Choroid plexus epithelial cell (primary cell): ENCODE measurements at regions not wholly inside any gene's neighbourhood (a gene's known extent, or its start where the extent isn't known, plus 50 kb on each side); places are given as distances from the start of the nearest gene placed in this dataset.
"Not testable (repeated sequence)": the region's sequence is repeated elsewhere in the genome, so short reads cannot be mapped to it uniquely, and the experiment has no call there.

ENCODE experiments used
- DNase-seq: peaks from one replicate; pipeline ENCODE4 v3.0.0-alpha.2; 2010; ENCODE audit warnings: low read depth
- H3K4me3 ChIP-seq: 2 replicates; pipeline ENCODE4 v1.5.1; 2011; ENCODE audit warnings: low read depth, mild to moderate bottlenecking, control low read depth, low read length, moderate library complexity
- CTCF ChIP-seq: conservative IDR thresholded peaks from 2 replicates; pipeline ENCODE4 v1.5.1; 2011; ENCODE audit warnings: low read depth, mild to moderate bottlenecking, control low read depth, inconsistent platforms, low read length, moderate library complexity

GRCh38 chr12:124150168-124150567 is 144.7 kb upstream of the RFLNA start:
- TF ChIP-seq CTCF: no peak
- no peak overlapping the region for H3K4me3 ChIP-seq
- no peak for DNase-seq

DNA sequence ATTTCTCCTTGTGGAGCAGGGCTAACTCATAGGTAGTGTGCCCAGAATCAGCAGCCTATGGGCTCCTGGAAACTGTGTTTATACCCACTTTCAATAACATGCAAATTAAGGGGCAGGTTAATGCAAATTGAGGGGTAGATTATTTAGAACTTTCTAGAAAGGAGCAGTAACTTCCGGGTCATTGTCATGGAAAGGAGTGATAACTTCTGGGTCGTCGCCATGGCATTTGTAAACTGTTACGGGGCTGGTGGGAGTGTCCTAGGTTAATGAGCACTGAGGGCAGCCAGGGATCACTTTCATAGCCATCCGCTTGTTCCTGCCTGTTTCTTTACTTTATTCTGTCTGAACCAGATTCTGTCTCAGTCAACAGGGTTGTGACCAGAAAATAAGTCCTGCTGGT is 143.3 kb upstream of the RFLNA start:
- no peak for DNase-seq
- no peak overlapping the region for H3K4me3 ChIP-seq
- no peak for TF ChIP-seq CTCF

- H3K4me3 ChIP-seq: no peak overlapping the region
- DNase-seq: no peak
- TF ChIP-seq CTCF: no peak
These were observed 142.2 kb upstream of the RFLNA start for GRCh38 chr12:124152731-124153130.

DNA sequence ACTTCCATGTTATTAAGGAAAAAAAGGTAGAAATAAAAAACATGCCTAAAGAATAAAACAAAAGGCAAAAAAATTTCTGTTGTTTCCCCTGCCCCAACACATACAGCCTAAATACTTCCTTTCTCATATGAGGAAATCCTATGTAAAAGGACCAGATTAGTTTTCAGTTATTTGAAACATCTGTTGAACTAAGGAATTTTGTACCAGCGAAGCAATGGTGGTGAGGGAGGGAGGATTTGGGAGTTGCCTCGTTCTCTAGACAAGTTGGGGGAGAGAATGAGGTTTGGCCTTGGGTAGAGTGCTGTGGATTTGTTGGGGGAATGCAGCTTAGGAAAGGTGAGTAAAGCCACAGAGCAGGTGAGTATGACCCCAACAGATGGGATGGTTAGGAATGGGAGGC is 141.5 kb upstream of the RFLNA start:
- TF ChIP-seq CTCF: no peak
- no peak overlapping the region for H3K4me3 ChIP-seq
- DNase-seq: no peak

- no peak for TF ChIP-seq CTCF
- no peak overlapping the region for H3K4me3 ChIP-seq
- no peak for DNase-seq
These were observed 137.5 kb upstream of the RFLNA start for GRCh38 chr12:124157406-124157805.

GRCh38 chr12:124159655-124160054 is 135.2 kb upstream of the RFLNA start:
- no peak overlapping the region for H3K4me3 ChIP-seq
- no peak for TF ChIP-seq CTCF
- no peak for DNase-seq

DNA sequence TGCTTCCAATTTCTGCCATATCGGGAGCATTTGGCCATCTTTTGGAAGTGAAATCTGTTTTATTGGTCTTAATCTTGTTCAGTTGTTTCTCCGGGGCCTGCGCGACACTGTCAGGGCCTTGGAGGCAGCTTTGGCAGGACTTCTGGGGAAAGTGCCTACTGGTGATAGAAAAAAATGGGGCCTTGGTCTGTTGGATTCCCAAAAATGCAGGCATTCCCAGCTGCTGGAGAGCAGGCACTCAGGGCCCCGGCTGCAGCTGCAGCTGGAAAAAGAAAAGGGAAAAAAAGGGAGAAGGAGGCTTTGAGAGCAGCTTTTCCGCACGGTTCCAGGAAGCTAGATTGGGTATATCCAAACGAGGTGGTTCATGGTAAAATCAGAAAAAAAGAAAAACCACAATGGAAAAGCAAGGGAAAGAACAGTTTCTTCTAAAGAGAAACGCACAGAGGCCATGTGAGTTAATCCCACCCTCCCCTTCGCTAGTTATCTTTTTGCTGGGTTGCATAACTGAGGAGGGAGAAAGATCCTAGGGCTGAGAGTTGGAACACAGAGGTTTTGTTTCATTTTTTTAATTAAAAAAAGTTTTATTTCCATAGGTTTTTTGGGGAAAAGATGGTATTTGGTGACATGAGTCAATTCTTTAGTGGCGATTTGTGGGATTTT is 134.7 kb upstream of the RFLNA start:
- H3K4me3 ChIP-seq: no peak overlapping the region
- no peak for DNase-seq
- TF ChIP-seq CTCF: no peak

DNA sequence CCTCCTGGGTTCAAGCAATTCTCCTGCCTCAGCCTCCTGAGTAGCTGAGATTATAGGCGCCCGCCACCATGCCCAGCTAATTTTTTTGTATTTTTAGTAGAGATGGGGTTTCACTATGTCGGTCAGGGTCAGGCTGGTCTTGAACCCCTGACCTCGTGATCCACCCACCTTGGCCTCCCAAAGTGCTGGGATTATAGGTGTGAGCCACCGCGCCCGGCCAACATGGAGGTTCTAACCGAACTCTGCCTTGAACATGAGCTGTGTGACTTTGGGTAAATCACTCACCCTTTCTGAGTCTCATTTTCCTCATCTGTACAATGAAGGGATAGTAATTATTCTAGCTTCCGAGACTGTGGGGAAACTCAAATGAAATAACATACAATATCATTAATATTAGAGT is 133.5 kb upstream of the RFLNA start:
- not testable (repeated sequence) for DNase-seq, H3K4me3 ChIP-seq
